HG03432 (cell line): ENCODE measurements at regions not wholly inside any gene's neighbourhood (a gene's known extent, or its start where the extent isn't known, plus 50 kb on each side); places are given as distances from the start of the nearest gene placed in this dataset.
"Not testable (repeated sequence)": the region's sequence is repeated elsewhere in the genome, so short reads cannot be mapped to it uniquely, and the experiment has no call there.

Experiments used
- ATAC-seq: cut with Tn5 transposase; IDR thresholded peaks from one replicate; pipeline ENCODE4 v1.9.1; 2021; ENCODE audit warnings: mild to moderate bottlenecking, moderate library complexity; ENCODE audit not compliant: unreplicated experiment

- ATAC-seq, result no peak
Observed at GRCh38 chr5:13640270-13640669, 304.2 kb downstream of the DNAH5 start.

DNA sequence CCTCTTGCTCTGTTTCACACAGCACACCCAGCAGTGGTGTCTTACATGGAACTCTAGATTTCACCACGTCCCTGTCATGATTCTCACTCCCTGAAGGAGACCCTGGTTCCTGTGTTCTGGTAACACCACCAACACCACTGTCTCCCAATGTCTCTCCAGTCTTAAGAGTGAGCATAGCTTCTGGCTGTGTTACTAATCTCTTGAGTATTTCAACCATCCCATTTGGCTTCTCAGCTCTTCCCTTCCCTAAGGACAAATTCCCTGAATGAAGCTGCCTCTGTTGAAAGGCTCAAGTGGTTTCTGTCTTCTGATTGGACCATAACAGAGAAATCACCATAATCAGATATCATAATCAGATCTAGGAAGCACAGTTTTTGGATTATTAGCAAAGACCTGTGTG lies 311.8 kb downstream of the DNAH5 start:
- no peak for ATAC-seq

DNA sequence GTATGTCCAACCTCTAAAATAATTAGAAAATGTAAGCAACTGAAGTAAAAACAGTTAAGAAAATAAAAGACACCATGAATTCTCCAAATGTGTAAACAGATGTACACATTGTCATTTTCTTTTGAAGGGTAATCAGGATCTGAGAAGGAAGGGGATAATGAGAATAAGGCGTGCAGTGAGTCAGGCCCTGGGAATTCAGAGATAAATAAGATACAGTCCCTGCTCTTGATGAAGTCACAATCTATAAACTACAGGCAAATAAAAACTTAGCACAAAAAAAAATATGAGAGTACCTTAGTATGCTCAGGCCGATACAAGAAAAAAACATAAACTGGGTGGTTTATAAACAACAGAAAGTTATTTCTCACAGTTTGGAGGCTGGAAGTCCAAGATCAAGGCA lies 315.3 kb downstream of the DNAH5 start:
- no peak for ATAC-seq

GRCh38 chr5:13627673-13628454 lies 316.6 kb downstream of the DNAH5 start:
- no peak for ATAC-seq

- no peak for ATAC-seq
Observed at GRCh38 chr5:13625616-13626198, 318.8 kb downstream of the DNAH5 start.

GRCh38 chr5:13624283-13625074 lies 320.0 kb downstream of the DNAH5 start:
- ATAC-seq, result no peak

- ATAC-seq, result no peak
Observed at GRCh38 chr5:13613621-13614020, 330.9 kb downstream of the DNAH5 start.

GRCh38 chr5:13611604-13612003 lies 332.9 kb downstream of the DNAH5 start:
- no peak for ATAC-seq

- no peak for ATAC-seq
Observed at GRCh38 chr5:13609504-13609903, 335.0 kb downstream of the DNAH5 start.

- ATAC-seq, result no peak
Observed at GRCh38 chr5:13606051-13606450, 338.4 kb downstream of the DNAH5 start.

- ATAC-seq, result no peak
Observed at GRCh38 chr5:13601112-13601511, 343.4 kb downstream of the DNAH5 start.

GRCh38 chr5:13595978-13596377 lies 348.5 kb downstream of the DNAH5 start:
- ATAC-seq, result no peak

DNA sequence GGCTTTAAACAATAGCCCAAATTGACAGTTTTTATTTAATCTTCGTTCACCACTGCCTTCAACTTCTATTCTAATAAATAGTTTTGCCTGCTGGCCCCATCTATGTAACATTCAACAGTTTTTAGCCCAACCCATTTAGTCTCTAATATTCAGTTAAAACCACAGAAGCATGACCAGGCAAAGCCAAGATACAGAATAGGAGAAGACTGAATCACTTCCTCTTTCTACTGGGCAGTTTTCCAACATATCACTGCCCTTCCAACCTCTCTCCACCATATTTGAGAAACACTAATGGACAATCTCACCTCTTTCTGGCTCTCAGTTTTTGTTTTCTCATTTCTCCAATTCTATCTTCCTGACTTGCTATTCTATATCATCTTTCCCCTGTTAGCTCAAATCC lies 352.9 kb downstream of the DNAH5 start:
- ATAC-seq, result no peak

DNA sequence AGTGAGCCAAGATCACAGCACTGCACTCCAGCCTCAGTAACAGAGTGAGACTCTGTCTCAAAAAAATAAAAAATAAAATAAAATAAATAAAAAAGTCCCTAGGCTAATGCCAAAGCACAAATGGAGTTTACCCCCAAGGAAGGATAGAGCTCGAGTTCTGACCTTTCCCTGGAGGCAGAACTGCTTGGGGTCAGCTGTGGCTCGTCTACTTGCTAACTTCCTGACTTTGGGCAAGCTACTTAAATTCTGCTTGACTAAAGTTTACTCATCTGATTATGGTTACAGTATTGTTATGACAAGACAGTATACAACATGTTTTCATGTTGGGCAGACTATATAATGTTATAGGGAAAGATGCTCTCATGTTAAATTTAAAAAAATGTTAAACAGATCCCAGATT lies 359.2 kb downstream of the DNAH5 start:
- no peak for ATAC-seq

DNA sequence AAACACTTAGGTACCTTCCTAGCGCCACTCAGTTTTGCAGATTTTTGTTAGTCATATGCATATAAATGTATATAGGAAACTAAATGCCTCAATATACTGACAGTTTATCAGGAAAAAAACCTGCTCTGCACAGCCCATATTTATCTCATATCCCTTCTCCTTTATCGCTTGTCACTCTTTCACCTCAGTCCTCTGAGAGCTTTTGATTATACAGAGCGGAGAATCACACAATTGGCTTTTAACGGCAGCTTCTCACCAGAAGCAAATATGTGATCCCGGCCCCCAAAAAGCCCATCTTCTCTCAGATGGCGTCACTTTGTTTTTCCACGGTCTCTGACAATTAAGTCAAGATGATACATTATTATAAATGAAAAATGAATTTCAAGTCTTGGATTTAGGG lies 362.6 kb downstream of the DNAH5 start:
- ATAC-seq, result no peak

GRCh38 chr5:13581132-13581531 lies 363.4 kb downstream of the DNAH5 start:
- no peak for ATAC-seq

- no peak for ATAC-seq
Observed at GRCh38 chr5:13580058-13580457, 364.4 kb downstream of the DNAH5 start.

DNA sequence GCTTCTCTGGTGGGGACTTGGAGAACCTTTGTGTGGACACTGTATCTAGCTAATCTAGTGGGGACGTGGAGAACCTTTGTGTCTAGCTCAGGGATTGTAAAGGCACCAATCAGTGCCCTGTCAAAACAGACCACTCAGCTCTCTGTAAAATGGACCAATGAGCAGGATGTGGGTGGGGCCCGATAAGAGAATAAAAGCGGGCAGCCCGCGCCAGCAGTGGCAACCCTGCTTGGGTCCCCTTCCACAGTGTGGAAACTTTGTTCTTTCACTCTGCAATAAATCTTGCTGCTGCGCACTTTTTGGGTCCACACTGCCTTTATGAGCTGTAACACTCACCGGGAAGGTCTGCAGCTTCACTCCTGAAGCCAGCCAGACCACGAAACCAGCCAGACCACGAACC lies 365.4 kb downstream of the DNAH5 start:
- ATAC-seq, result not testable (repeated sequence)

- not testable (repeated sequence) for ATAC-seq
Observed at GRCh38 chr5:13578311-13579039, 366.0 kb downstream of the DNAH5 start.

DNA sequence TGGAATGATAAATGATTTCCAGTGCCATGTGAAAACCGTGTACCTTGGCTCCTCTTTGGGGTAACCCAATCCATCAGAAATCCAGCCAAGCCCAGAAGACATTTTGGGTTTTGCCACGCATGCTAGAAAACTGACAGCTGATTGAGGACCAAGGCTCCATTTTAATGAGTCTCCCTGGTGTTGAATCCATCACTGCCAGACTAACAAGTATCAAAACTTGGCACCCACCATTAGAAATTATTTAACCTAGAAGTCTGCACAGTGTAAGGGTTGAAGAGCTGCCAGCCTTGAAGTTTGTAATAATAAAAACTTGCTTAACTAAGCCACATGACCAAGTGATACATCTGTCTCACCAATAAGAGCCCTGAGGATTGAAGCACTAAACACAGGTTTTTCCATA lies 369.9 kb downstream of the DNAH5 start:
- no peak for ATAC-seq

DNA sequence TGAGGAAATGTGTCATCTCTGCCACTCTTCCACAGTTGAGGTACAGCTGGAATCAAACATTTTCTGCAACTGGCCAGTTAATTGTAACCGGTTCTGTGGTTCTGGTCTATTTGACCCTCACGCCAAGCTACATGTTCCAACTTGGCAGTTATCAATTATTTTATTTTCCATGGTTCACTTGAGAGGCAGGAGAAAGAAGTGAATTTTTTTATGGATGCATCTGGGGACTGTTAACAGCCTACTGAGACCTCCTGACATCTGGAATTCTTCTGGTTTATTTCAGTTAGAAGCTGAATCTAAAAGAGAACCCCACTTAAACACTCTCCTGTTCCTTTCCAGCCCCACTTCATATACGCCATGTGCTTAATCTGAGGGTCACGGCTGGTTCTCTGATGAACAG lies 372.3 kb downstream of the DNAH5 start:
- ATAC-seq, result no peak
